ENCODE measurements at regions not wholly inside any gene's neighbourhood (a gene's known extent, or its start where the extent isn't known, plus 50 kb on each side); places are given as distances from the start of the nearest gene placed in this dataset.

DNA sequence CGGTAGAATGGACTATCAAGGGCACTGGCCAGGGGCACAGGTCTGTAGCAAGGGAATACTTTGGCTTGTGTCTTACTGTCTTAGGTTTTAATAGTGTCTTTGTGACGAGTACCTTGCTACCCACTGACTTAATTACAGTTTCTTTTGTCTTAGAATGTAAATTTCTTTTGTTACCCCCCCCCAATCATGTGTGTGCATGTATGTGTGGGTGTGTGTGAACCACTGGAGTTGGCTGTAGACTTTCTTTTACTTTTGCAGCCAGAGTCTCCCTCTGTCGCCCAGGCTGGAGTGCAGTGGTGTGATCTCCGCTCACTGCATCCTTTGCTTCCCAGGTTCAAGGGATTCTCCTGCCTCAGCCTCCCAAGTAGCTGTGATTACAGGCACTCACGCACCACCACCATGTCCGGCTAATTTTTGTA lies 61.8 kb upstream of the CLDN14 start:
- TF ChIP-seq, protein P1, sequence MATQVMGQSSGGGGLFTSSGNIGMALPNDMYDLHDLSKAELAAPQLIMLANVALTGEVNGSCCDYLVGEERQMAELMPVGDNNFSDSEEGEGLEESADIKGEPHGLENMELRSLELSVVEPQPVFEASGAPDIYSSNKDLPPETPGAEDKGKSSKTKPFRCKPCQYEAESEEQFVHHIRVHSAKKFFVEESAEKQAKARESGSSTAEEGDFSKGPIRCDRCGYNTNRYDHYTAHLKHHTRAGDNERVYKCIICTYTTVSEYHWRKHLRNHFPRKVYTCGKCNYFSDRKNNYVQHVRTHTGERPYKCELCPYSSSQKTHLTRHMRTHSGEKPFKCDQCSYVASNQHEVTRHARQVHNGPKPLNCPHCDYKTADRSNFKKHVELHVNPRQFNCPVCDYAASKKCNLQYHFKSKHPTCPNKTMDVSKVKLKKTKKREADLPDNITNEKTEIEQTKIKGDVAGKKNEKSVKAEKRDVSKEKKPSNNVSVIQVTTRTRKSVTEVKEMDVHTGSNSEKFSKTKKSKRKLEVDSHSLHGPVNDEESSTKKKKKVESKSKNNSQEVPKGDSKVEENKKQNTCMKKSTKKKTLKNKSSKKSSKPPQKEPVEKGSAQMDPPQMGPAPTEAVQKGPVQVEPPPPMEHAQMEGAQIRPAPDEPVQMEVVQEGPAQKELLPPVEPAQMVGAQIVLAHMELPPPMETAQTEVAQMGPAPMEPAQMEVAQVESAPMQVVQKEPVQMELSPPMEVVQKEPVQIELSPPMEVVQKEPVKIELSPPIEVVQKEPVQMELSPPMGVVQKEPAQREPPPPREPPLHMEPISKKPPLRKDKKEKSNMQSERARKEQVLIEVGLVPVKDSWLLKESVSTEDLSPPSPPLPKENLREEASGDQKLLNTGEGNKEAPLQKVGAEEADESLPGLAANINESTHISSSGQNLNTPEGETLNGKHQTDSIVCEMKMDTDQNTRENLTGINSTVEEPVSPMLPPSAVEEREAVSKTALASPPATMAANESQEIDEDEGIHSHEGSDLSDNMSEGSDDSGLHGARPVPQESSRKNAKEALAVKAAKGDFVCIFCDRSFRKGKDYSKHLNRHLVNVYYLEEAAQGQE (IDR thresholded peaks at IDR 0.05; ENCODE audit: low read depth): no peak
- TF ChIP-seq EZH2 (IDR thresholded peaks at IDR 0.05) (no peak), SIN3A (IDR thresholded peaks at IDR 0.05; ENCODE audit: low read depth) (no peak), POLR2A (IDR thresholded peaks at IDR 0.05; ENCODE audit: borderline replicate concordance, extremely low read depth, insufficient read depth, insufficient read length) (no peak), EGR1 (IDR thresholded peaks at IDR 0.05; ENCODE audit: low read depth) (no peak), TCF7L2 (IDR thresholded peaks at IDR 0.05; ENCODE audit: borderline replicate concordance, extremely low read depth, insufficient read depth, insufficient read length) (no peak), JUND (IDR thresholded peaks at IDR 0.05) (no peak), POLR2AphosphoS5 (IDR thresholded peaks at IDR 0.05; ENCODE audit: low read depth, low read length) (no peak), YY1 (IDR thresholded peaks at IDR 0.05; ENCODE audit: extremely low read depth, insufficient replicate concordance, low read depth, low read length) (no peak), FOSL1 (IDR thresholded peaks at IDR 0.05; ENCODE audit: low read depth) (no peak)
- TF ChIP-seq, protein P2, sequence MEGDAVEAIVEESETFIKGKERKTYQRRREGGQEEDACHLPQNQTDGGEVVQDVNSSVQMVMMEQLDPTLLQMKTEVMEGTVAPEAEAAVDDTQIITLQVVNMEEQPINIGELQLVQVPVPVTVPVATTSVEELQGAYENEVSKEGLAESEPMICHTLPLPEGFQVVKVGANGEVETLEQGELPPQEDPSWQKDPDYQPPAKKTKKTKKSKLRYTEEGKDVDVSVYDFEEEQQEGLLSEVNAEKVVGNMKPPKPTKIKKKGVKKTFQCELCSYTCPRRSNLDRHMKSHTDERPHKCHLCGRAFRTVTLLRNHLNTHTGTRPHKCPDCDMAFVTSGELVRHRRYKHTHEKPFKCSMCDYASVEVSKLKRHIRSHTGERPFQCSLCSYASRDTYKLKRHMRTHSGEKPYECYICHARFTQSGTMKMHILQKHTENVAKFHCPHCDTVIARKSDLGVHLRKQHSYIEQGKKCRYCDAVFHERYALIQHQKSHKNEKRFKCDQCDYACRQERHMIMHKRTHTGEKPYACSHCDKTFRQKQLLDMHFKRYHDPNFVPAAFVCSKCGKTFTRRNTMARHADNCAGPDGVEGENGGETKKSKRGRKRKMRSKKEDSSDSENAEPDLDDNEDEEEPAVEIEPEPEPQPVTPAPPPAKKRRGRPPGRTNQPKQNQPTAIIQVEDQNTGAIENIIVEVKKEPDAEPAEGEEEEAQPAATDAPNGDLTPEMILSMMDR (IDR thresholded peaks at IDR 0.05 in 2 of 3, conservative IDR thresholded peaks at IDR 0.05 in 1 of 3; ENCODE audit: borderline replicate concordance in 1 of 3, insufficient read depth in 1 of 3, low read depth in 2 of 3, low read length in 2 of 3): no peak
